ENCODE measurements at regions not wholly inside any gene's neighbourhood (a gene's known extent, or its start where the extent isn't known, plus 50 kb on each side); places are given as distances from the start of the nearest gene placed in this dataset.

DNA sequence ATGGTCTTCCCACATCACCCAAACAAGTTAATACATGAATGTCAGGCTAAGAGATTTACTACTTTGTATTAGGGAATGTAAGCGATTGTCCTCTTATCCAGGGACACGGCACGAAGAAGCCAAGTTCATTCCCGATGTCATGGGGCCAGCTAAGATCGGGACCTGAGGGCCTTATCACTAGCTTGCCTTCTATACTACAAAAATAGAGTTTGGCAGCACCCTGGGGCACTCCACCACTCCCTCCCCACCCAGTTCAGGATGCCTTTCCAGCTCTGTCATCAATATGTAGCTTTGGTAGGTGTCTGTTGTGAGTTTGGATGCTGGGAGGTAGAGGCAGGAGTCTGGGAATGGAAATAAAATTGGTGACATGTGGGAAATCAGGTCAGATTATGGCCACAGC is 197.5 kb downstream of the ATG4C start:
- TF ChIP-seq GLIS3 (CRISPR knock-in tag; IDR thresholded peaks at IDR 0.05) (no peak), TCF4 (CRISPR knock-in tag; IDR thresholded peaks at IDR 0.05; ENCODE audit: borderline replicate concordance) (no peak), CSDC2 (CRISPR knock-in tag; IDR thresholded peaks at IDR 0.05) (no peak), BACH2 (CRISPR knock-in tag; IDR thresholded peaks at IDR 0.05; ENCODE audit: borderline replicate concordance) (no peak), SNAI2 (CRISPR knock-in tag; IDR thresholded peaks at IDR 0.05) (no peak), ARNTL (CRISPR knock-in tag; IDR thresholded peaks at IDR 0.05; ENCODE audit: borderline replicate concordance, low read depth) (no peak), PPARA (CRISPR knock-in tag; IDR thresholded peaks at IDR 0.05; ENCODE audit: borderline replicate concordance) (no peak), ZNF8 (CRISPR knock-in tag; IDR thresholded peaks at IDR 0.05) (no peak), ZNF70 (CRISPR knock-in tag; IDR thresholded peaks at IDR 0.05) (no peak), ZFP30 (CRISPR knock-in tag; IDR thresholded peaks at IDR 0.05) (no peak), ISL1 (CRISPR knock-in tag; IDR thresholded peaks at IDR 0.05) (no peak)
- TF ChIP-seq, protein P1, sequence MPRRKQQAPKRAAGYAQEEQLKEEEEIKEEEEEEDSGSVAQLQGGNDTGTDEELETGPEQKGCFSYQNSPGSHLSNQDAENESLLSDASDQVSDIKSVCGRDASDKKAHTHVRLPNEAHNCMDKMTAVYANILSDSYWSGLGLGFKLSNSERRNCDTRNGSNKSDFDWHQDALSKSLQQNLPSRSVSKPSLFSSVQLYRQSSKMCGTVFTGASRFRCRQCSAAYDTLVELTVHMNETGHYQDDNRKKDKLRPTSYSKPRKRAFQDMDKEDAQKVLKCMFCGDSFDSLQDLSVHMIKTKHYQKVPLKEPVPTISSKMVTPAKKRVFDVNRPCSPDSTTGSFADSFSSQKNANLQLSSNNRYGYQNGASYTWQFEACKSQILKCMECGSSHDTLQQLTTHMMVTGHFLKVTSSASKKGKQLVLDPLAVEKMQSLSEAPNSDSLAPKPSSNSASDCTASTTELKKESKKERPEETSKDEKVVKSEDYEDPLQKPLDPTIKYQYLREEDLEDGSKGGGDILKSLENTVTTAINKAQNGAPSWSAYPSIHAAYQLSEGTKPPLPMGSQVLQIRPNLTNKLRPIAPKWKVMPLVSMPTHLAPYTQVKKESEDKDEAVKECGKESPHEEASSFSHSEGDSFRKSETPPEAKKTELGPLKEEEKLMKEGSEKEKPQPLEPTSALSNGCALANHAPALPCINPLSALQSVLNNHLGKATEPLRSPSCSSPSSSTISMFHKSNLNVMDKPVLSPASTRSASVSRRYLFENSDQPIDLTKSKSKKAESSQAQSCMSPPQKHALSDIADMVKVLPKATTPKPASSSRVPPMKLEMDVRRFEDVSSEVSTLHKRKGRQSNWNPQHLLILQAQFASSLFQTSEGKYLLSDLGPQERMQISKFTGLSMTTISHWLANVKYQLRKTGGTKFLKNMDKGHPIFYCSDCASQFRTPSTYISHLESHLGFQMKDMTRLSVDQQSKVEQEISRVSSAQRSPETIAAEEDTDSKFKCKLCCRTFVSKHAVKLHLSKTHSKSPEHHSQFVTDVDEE (CRISPR knock-in tag; IDR thresholded peaks at IDR 0.05): no peak
- TF ChIP-seq, protein P2, sequence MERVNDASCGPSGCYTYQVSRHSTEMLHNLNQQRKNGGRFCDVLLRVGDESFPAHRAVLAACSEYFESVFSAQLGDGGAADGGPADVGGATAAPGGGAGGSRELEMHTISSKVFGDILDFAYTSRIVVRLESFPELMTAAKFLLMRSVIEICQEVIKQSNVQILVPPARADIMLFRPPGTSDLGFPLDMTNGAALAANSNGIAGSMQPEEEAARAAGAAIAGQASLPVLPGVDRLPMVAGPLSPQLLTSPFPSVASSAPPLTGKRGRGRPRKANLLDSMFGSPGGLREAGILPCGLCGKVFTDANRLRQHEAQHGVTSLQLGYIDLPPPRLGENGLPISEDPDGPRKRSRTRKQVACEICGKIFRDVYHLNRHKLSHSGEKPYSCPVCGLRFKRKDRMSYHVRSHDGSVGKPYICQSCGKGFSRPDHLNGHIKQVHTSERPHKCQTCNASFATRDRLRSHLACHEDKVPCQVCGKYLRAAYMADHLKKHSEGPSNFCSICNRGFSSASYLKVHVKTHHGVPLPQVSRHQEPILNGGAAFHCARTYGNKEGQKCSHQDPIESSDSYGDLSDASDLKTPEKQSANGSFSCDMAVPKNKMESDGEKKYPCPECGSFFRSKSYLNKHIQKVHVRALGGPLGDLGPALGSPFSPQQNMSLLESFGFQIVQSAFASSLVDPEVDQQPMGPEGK (CRISPR knock-in tag; IDR thresholded peaks at IDR 0.05; ENCODE audit: borderline replicate concordance): no peak
- TF ChIP-seq, protein P3, sequence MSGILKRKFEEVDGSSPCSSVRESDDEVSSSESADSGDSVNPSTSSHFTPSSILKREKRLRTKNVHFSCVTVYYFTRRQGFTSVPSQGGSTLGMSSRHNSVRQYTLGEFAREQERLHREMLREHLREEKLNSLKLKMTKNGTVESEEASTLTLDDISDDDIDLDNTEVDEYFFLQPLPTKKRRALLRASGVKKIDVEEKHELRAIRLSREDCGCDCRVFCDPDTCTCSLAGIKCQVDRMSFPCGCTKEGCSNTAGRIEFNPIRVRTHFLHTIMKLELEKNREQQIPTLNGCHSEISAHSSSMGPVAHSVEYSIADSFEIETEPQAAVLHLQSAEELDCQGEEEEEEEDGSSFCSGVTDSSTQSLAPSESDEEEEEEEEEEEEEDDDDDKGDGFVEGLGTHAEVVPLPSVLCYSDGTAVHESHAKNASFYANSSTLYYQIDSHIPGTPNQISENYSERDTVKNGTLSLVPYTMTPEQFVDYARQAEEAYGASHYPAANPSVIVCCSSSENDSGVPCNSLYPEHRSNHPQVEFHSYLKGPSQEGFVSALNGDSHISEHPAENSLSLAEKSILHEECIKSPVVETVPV (CRISPR knock-in tag; IDR thresholded peaks at IDR 0.05): no peak
- TF ChIP-seq, protein P4, sequence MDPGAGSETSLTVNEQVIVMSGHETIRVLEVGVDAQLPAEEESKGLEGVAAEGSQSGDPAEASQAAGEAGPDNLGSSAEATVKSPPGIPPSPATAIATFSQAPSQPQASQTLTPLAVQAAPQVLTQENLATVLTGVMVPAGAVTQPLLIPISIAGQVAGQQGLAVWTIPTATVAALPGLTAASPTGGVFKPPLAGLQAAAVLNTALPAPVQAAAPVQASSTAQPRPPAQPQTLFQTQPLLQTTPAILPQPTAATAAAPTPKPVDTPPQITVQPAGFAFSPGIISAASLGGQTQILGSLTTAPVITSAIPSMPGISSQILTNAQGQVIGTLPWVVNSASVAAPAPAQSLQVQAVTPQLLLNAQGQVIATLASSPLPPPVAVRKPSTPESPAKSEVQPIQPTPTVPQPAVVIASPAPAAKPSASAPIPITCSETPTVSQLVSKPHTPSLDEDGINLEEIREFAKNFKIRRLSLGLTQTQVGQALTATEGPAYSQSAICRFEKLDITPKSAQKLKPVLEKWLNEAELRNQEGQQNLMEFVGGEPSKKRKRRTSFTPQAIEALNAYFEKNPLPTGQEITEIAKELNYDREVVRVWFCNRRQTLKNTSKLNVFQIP (CRISPR knock-in tag; IDR thresholded peaks at IDR 0.05; ENCODE audit: borderline replicate concordance, low read depth): no peak
- TF ChIP-seq, protein P5, sequence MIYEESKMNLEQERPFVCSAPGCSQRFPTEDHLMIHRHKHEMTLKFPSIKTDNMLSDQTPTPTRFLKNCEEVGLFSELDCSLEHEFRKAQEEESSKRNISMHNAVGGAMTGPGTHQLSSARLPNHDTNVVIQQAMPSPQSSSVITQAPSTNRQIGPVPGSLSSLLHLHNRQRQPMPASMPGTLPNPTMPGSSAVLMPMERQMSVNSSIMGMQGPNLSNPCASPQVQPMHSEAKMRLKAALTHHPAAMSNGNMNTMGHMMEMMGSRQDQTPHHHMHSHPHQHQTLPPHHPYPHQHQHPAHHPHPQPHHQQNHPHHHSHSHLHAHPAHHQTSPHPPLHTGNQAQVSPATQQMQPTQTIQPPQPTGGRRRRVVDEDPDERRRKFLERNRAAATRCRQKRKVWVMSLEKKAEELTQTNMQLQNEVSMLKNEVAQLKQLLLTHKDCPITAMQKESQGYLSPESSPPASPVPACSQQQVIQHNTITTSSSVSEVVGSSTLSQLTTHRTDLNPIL (CRISPR knock-in tag; IDR thresholded peaks at IDR 0.05; ENCODE audit: low read depth): no peak
- no peak for ATAC-seq

DNA sequence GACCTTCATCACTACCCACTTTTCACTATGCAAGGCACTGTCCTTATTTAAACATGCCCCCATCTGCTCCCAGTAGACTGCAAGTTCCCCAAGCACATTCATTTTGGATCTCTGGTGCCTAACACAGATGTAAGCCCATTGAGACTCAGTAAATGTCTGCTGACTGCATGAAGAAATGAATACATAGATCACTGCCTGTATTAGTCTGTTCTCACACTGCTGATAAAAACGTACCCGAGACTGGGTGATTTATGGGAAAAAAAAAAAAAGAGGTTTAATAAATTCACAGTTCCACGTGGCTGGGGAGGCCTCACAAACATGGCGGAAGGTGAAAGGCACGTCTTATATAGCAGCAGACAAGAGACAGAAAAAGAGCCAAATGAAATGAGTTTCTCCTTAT is 204.9 kb downstream of the ATG4C start:
- no peak for TF ChIP-seq BACH2 (CRISPR knock-in tag; IDR thresholded peaks at IDR 0.05; ENCODE audit: borderline replicate concordance)
- TF ChIP-seq OSR1 (CRISPR knock-in tag; IDR thresholded peaks at IDR 0.05): no peak
- no peak for TF ChIP-seq ZNF565 (CRISPR knock-in tag; conservative IDR thresholded peaks at IDR 0.05; ENCODE audit: low read depth)
- TF ChIP-seq TOX (CRISPR knock-in tag; IDR thresholded peaks at IDR 0.05; ENCODE audit: borderline replicate concordance): no peak
- TF ChIP-seq ZNF70 (CRISPR knock-in tag; IDR thresholded peaks at IDR 0.05): no peak
- no peak for TF ChIP-seq PPARA (CRISPR knock-in tag; IDR thresholded peaks at IDR 0.05; ENCODE audit: borderline replicate concordance)
- TF ChIP-seq, protein P3 (CRISPR knock-in tag; IDR thresholded peaks at IDR 0.05): no peak
- TF ChIP-seq, protein P5 (CRISPR knock-in tag; IDR thresholded peaks at IDR 0.05; ENCODE audit: low read depth): no peak
- no peak for TF ChIP-seq ISL1 (CRISPR knock-in tag; IDR thresholded peaks at IDR 0.05)
- no peak for TF ChIP-seq ZC3H10 (CRISPR knock-in tag; IDR thresholded peaks at IDR 0.05)
- no peak for TF ChIP-seq TCF4 (CRISPR knock-in tag; IDR thresholded peaks at IDR 0.05; ENCODE audit: borderline replicate concordance)
- TF ChIP-seq ESRRG (CRISPR knock-in tag; IDR thresholded peaks at IDR 0.05): no peak
- TF ChIP-seq SNAI2 (CRISPR knock-in tag; IDR thresholded peaks at IDR 0.05): no peak
- TF ChIP-seq GLIS3 (CRISPR knock-in tag; IDR thresholded peaks at IDR 0.05): no peak
- TF ChIP-seq, protein P2 (CRISPR knock-in tag; IDR thresholded peaks at IDR 0.05; ENCODE audit: borderline replicate concordance): no peak
- TF ChIP-seq, protein P1 (CRISPR knock-in tag; IDR thresholded peaks at IDR 0.05): no peak
- no peak for TF ChIP-seq ARNTL (CRISPR knock-in tag; IDR thresholded peaks at IDR 0.05; ENCODE audit: borderline replicate concordance, low read depth)
- no peak for ATAC-seq
